Liver (tissue), 8 donors: ENCODE measurements at regions not wholly inside any gene's neighbourhood (a gene's known extent, or its start where the extent isn't known, plus 50 kb on each side); places are given as distances from the start of the nearest gene placed in this dataset.

Experiments used
- DNase-seq: peaks from one replicate; pipeline ENCODE4 v3.0.0-alpha.2; 2017; ENCODE audit warnings: low spot score
- H3K27ac ChIP-seq, 2 donors: one replicate each; pipeline ENCODE4 v1.7.0; 2013; ENCODE audit warnings: inconsistent platforms in 2 of 2, low read length in 2 of 2, control low read depth in 1 of 2, low read depth in 1 of 2, mild to moderate bottlenecking in 1 of 2
- H3K27me3 ChIP-seq, 4 donors: one replicate each; pipeline versions ENCODE4 v1.6.1 to v1.7.0; 2013; ENCODE audit warnings: low read length in 3 of 4, inconsistent platforms in 1 of 4, mild to moderate bottlenecking in 1 of 4, moderate library complexity in 1 of 4; ENCODE audit not compliant: control insufficient read depth in 4 of 4, insufficient read depth in 4 of 4
- H3K36me3 ChIP-seq, 4 donors: one replicate each; pipeline versions ENCODE4 v1.6.1 to v1.7.0; 2013; ENCODE audit warnings: low read length in 3 of 4, mild to moderate bottlenecking in 3 of 4, low read depth in 1 of 4, moderate library complexity in 1 of 4; ENCODE audit not compliant: control insufficient read depth in 4 of 4, insufficient read depth in 3 of 4
- H3K4me1 ChIP-seq, 4 donors: one replicate each; pipeline versions ENCODE4 v1.6.1 to v1.7.0; 2013; ENCODE audit warnings: low read length in 3 of 4, mild to moderate bottlenecking in 3 of 4, moderate library complexity in 1 of 4; ENCODE audit not compliant: control insufficient read depth in 4 of 4, insufficient read depth in 4 of 4
- H3K4me3 ChIP-seq, 3 donors: one replicate each; pipeline versions ENCODE4 v1.6.1 to v1.7.0; 2013; ENCODE audit warnings: low read length in 3 of 3, control low read depth in 1 of 3, low read depth in 1 of 3, mild to moderate bottlenecking in 1 of 3
- H3K9ac ChIP-seq, 2 donors: one replicate each; pipeline ENCODE4 v1.7.0; 2013; ENCODE audit warnings: low read length in 2 of 2, mild to moderate bottlenecking in 2 of 2, moderate library complexity in 2 of 2, control low read depth in 1 of 2, low read depth in 1 of 2
- H3K9me3 ChIP-seq, 4 donors: one replicate each; pipeline versions ENCODE4 v1.6.1 to v1.7.0; 2013; ENCODE audit warnings: low read length in 3 of 4; ENCODE audit not compliant: control insufficient read depth in 4 of 4
- EGR1 ChIP-seq, 2 donors: IDR thresholded peaks; 2 replicates each; pipeline ENCODE4 v1.6.1; 2016 to 2018; ENCODE audit warnings: antibody characterized with exemption in 2 of 2, low read depth in 2 of 2
- FOXA1 ChIP-seq: IDR thresholded peaks from 2 replicates; pipeline ENCODE4 v1.6.1; 2016; ENCODE audit warnings: antibody characterized with exemption
- FOXA2 ChIP-seq: IDR thresholded peaks from 2 replicates; pipeline ENCODE4 v1.6.1; 2016; ENCODE audit warnings: antibody characterized with exemption
- GABPA ChIP-seq, 2 donors: IDR thresholded peaks in 1 of 2; conservative IDR thresholded peaks in 1 of 2; 2 replicates each; pipeline ENCODE4 v1.6.1; 2016; ENCODE audit warnings: antibody characterized with exemption in 2 of 2, mild to moderate bottlenecking in 1 of 2, moderate library complexity in 1 of 2
- HNF4A ChIP-seq, 2 donors: conservative IDR thresholded peaks; 2 replicates each; pipeline ENCODE4 v1.6.1; 2016; ENCODE audit warnings: antibody characterized with exemption in 2 of 2, mild to moderate bottlenecking in 2 of 2
- HNF4G ChIP-seq: IDR thresholded peaks from 2 replicates; pipeline ENCODE4 v1.6.1; 2016; ENCODE audit warnings: antibody characterized with exemption
- JUND ChIP-seq, 2 donors: IDR thresholded peaks; 2 replicates each; pipeline ENCODE4 v1.6.1; 2016; ENCODE audit warnings: antibody characterized with exemption in 2 of 2
- NR2F2 ChIP-seq: IDR thresholded peaks from 2 replicates; pipeline ENCODE4 v1.6.1; 2016; ENCODE audit warnings: antibody characterized with exemption
- RAD21 ChIP-seq, 2 donors: IDR thresholded peaks; 2 replicates each; pipeline ENCODE4 v1.6.1; 2016; ENCODE audit warnings: antibody characterized with exemption in 2 of 2, mild to moderate bottlenecking in 2 of 2
- RXRA ChIP-seq, 2 donors: IDR thresholded peaks; 2 replicates each; pipeline ENCODE4 v1.6.1; 2017 to 2018; ENCODE audit warnings: antibody characterized with exemption in 2 of 2, mild to moderate bottlenecking in 1 of 2
- SP1 ChIP-seq: IDR thresholded peaks from 2 replicates; pipeline ENCODE4 v1.6.1; 2018; ENCODE audit warnings: antibody characterized with exemption, mild to moderate bottlenecking
- TAF1 ChIP-seq: conservative IDR thresholded peaks from 2 replicates; pipeline ENCODE4 v1.6.1; 2016; ENCODE audit warnings: antibody characterized with exemption, mild to moderate bottlenecking
- WGBS: extraction: QIAGEN DNeasy Blood & Tissue Kit; methylation state at CpG from one replicate; pipeline ENCODE4 v1.1.7; 2013; 5-methylcytosine and 5-hydroxymethylcytosine counted together
- TF ChIP-seq, protein P1 (sequence below): IDR thresholded peaks from 2 replicates; pipeline ENCODE4 v1.6.1; 2016; ENCODE audit warnings: antibody characterized with exemption
- TF ChIP-seq, protein P2 (sequence below): fragments of 150-350 bp; IDR thresholded peaks from 2 replicates; pipeline ENCODE4 v1.5.1; 2017; ENCODE audit warnings: improper control_type of control experiment, low read depth, low read length; ENCODE audit not compliant: missing input control
- TF ChIP-seq, protein P3 (sequence below): IDR thresholded peaks from 2 replicates; pipeline ENCODE4 v1.6.1; 2016; ENCODE audit warnings: antibody characterized with exemption, mild to moderate bottlenecking
- TF ChIP-seq, protein P4 (sequence below): IDR thresholded peaks from 2 replicates; pipeline ENCODE4 v1.6.1; 2016; ENCODE audit warnings: antibody characterized with exemption
- TF ChIP-seq, protein P5 (sequence below): IDR thresholded peaks from 2 replicates; pipeline ENCODE4 v1.6.1; 2016; ENCODE audit warnings: antibody characterized with exemption
- donor health status: healthy.
- donor health status: healthy.
- donor health status: healthy.
- donor health status: healthy.
- donor health status: healthy.

DNA sequence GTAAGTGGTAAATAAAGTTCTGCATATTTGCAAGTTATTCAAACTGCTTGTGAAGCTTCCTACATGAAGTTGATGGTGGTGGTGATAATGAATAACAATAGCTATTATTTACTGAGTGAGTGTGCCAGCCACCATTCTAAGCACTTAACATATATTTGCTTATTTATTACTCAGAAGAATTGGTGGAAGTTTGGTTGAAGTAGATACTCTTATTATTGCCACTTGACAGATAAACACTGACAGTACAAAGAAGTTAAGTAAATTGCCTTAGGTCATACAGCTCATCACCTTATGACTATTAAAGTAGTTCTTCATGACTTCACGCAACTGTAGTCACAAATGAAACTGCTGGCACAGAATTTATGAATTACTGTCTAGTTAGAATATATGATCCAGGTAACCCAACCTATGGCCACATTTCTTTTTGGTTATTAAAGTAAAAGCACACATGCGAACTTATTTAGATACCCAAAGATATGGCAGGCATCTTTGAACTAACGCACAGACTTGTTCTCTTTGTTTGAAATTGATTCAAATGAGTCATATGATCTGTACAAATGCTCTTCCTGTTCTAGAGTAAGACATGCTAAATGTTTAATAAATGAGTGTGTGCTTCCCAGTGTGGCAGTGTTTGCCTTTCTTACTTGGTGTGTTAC lies 99.8 kb upstream of the NR2F2 start:
- TF ChIP-seq SP1 (no peak), TAF1 (no peak), EGR1 (IDR thresholded peaks at IDR 0.05; ENCODE audit: low read depth in 2 of 2) (no peak), RAD21 (IDR thresholded peaks at IDR 0.05) (no peak), JUND (IDR thresholded peaks at IDR 0.05) (no peak), RXRA (IDR thresholded peaks at IDR 0.05) (no peak), FOXA1 (no peak), NR2F2 (no peak), FOXA2 (no peak), GABPA (IDR thresholded peaks at IDR 0.05 in 1 of 2, conservative IDR thresholded peaks at IDR 0.05 in 1 of 2) (no peak), HNF4G (no peak), HNF4A (conservative IDR thresholded peaks at IDR 0.05) (no peak)
- TF ChIP-seq, protein P1, sequence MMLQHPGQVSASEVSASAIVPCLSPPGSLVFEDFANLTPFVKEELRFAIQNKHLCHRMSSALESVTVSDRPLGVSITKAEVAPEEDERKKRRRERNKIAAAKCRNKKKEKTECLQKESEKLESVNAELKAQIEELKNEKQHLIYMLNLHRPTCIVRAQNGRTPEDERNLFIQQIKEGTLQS = no peak
- TF ChIP-seq, protein P2, sequence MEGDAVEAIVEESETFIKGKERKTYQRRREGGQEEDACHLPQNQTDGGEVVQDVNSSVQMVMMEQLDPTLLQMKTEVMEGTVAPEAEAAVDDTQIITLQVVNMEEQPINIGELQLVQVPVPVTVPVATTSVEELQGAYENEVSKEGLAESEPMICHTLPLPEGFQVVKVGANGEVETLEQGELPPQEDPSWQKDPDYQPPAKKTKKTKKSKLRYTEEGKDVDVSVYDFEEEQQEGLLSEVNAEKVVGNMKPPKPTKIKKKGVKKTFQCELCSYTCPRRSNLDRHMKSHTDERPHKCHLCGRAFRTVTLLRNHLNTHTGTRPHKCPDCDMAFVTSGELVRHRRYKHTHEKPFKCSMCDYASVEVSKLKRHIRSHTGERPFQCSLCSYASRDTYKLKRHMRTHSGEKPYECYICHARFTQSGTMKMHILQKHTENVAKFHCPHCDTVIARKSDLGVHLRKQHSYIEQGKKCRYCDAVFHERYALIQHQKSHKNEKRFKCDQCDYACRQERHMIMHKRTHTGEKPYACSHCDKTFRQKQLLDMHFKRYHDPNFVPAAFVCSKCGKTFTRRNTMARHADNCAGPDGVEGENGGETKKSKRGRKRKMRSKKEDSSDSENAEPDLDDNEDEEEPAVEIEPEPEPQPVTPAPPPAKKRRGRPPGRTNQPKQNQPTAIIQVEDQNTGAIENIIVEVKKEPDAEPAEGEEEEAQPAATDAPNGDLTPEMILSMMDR = no peak
- TF ChIP-seq, protein P3, sequence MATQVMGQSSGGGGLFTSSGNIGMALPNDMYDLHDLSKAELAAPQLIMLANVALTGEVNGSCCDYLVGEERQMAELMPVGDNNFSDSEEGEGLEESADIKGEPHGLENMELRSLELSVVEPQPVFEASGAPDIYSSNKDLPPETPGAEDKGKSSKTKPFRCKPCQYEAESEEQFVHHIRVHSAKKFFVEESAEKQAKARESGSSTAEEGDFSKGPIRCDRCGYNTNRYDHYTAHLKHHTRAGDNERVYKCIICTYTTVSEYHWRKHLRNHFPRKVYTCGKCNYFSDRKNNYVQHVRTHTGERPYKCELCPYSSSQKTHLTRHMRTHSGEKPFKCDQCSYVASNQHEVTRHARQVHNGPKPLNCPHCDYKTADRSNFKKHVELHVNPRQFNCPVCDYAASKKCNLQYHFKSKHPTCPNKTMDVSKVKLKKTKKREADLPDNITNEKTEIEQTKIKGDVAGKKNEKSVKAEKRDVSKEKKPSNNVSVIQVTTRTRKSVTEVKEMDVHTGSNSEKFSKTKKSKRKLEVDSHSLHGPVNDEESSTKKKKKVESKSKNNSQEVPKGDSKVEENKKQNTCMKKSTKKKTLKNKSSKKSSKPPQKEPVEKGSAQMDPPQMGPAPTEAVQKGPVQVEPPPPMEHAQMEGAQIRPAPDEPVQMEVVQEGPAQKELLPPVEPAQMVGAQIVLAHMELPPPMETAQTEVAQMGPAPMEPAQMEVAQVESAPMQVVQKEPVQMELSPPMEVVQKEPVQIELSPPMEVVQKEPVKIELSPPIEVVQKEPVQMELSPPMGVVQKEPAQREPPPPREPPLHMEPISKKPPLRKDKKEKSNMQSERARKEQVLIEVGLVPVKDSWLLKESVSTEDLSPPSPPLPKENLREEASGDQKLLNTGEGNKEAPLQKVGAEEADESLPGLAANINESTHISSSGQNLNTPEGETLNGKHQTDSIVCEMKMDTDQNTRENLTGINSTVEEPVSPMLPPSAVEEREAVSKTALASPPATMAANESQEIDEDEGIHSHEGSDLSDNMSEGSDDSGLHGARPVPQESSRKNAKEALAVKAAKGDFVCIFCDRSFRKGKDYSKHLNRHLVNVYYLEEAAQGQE = no peak
- TF ChIP-seq, protein P4, sequence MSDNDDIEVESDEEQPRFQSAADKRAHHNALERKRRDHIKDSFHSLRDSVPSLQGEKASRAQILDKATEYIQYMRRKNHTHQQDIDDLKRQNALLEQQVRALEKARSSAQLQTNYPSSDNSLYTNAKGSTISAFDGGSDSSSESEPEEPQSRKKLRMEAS = no peak
- TF ChIP-seq, protein P5, sequence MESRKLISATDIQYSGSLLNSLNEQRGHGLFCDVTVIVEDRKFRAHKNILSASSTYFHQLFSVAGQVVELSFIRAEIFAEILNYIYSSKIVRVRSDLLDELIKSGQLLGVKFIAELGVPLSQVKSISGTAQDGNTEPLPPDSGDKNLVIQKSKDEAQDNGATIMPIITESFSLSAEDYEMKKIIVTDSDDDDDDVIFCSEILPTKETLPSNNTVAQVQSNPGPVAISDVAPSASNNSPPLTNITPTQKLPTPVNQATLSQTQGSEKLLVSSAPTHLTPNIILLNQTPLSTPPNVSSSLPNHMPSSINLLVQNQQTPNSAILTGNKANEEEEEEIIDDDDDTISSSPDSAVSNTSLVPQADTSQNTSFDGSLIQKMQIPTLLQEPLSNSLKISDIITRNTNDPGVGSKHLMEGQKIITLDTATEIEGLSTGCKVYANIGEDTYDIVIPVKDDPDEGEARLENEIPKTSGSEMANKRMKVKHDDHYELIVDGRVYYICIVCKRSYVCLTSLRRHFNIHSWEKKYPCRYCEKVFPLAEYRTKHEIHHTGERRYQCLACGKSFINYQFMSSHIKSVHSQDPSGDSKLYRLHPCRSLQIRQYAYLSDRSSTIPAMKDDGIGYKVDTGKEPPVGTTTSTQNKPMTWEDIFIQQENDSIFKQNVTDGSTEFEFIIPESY = no peak
- Histone ChIP-seq H3K36me3 (no peaks in the 10 kb centered on the region), H3K4me3 (no peak overlapping the region), H3K27ac (no peak overlapping the region), H3K9ac (no peak overlapping the region), H3K4me1 (peaks cover 3 to 5% (median 4%) of the 10 kb centered on the region in 4 donors), H3K9me3 (no peaks in the 10 kb centered on the region), H3K27me3 (no peaks in the 10 kb centered on the region)
- WGBS = 79% methylated on average over 3 of the region's 3 CpGs
- no peak for DNase-seq
